ENCODE measurements at regions not wholly inside any gene's neighbourhood (a gene's known extent, or its start where the extent isn't known, plus 50 kb on each side); places are given as distances from the start of the nearest gene placed in this dataset.
"Not testable (repeated sequence)": the region's sequence is repeated elsewhere in the genome, so short reads cannot be mapped to it uniquely, and the experiment has no call there.

- TF ChIP-seq, protein P1, sequence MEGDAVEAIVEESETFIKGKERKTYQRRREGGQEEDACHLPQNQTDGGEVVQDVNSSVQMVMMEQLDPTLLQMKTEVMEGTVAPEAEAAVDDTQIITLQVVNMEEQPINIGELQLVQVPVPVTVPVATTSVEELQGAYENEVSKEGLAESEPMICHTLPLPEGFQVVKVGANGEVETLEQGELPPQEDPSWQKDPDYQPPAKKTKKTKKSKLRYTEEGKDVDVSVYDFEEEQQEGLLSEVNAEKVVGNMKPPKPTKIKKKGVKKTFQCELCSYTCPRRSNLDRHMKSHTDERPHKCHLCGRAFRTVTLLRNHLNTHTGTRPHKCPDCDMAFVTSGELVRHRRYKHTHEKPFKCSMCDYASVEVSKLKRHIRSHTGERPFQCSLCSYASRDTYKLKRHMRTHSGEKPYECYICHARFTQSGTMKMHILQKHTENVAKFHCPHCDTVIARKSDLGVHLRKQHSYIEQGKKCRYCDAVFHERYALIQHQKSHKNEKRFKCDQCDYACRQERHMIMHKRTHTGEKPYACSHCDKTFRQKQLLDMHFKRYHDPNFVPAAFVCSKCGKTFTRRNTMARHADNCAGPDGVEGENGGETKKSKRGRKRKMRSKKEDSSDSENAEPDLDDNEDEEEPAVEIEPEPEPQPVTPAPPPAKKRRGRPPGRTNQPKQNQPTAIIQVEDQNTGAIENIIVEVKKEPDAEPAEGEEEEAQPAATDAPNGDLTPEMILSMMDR (IDR thresholded peaks at IDR 0.05; ENCODE audit: extremely low read depth in 1 of 2, insufficient read depth in 1 of 2, low read depth in 1 of 2, low read length in 2 of 2) = not testable (repeated sequence)
- not testable (repeated sequence) for TF ChIP-seq EZH2 (IDR thresholded peaks at IDR 0.05; ENCODE audit: borderline replicate concordance, low read depth, low read length, severe bottlenecking); MYC (IDR thresholded peaks at IDR 0.05; ENCODE audit: low read depth, low read length); MAX (IDR thresholded peaks at IDR 0.05; ENCODE audit: insufficient read depth, insufficient read length); POLR2A (IDR thresholded peaks at IDR 0.05; ENCODE audit: low read depth, low read length)
Observed at GRCh38 chr4:9696561-9696960, 84.9 kb upstream of the DRD5 start.

Measured in endothelial cell of umbilical vein (primary cell).